HG03025 (cell line): ENCODE measurements at regions not wholly inside any gene's neighbourhood (a gene's known extent, or its start where the extent isn't known, plus 50 kb on each side); places are given as distances from the start of the nearest gene placed in this dataset.

Experiments
- ATAC-seq: cut with Tn5 transposase; IDR thresholded peaks from one replicate; pipeline ENCODE4 v1.9.1; 2021; ENCODE audit warnings: mild to moderate bottlenecking, moderate library complexity; ENCODE audit not compliant: unreplicated experiment, low FRiP score

DNA sequence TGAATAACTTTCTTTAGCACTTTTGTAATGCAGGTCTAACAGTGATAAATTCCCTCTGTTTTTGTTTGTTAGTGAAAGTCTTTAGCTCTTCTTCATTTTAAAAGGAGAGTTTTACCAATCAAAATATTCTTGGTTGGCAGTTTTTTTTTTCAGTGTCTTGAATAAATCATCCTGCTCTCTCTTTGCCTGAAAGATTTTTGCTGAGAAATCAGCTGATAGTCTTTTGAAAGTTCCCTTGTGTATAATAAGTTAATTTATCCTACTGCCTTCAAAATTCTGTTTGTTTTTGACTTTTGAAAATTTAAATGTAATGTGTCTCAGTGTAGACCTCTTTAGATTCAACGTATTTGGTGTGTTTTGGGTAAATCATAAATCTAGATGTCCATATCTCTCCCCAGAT is 205.7 kb upstream of the NXPH2 start:
- ATAC-seq, result no peak

DNA sequence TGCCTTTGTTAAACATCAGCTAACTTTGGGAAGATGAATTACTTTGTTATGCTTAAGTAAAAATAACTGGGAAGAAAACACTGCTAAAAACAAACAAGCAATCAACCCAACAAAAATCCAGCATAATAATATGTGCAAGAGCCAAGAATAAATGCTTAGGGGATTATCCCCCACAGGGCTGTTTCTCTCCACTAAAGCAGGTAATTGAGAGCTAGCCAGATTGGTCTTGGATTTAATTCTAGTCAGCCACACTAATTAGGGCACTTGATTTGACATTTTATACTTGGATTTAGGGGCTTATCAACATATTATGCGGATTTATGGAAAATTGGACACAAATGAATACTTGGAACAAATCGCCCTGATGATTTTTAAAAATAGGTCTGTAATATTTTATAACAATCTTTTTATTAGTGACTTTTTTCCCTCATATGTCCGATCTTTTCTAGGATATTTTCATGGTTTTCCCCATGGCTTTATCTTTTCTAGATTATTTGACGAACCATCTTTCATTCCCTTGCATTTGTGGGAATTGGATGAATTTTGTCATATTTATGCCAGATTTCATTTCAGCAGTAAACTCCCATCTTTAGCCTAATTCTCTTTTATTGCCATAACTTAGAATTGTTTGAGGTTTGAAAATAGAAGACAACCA is 199.1 kb upstream of the NXPH2 start:
- ATAC-seq, result no peak

DNA sequence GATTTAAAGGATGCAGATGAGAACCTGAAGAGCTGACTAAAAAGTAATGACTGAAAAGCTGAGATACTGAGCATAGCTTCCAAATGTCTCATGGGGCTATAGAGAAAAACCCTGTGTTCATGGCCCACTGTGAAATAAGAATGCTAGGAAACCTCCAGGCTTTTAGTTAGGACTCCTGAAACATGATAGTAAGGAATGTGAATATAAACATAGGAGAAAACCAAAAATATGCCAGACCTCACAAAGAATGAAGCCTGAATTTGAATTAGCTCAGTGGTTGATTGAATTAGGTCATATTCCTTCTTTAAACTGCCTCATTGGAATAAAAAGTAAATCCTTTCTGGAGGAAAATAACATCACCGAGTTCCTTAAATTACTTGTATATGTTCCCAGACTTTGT is 194.5 kb upstream of the NXPH2 start:
- no peak for ATAC-seq

DNA sequence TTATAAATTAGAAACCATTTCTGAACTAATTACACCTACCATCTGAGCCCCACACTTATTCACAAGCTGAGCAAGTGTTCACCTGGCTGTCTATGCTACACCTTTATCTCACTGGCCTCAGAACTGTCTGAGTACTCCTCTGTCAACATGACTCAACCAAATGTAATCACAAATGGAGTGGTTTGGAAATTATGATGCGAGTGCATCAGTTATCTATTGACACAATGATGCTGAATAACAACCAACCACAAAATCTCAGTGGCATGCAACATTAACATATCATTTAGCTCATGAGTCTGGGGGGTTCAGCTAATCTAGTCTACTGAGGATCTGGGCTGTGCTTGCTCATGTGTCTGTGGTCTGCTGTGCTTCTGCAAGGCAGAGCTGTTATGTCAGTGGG is 184.2 kb upstream of the NXPH2 start:
- no peak for ATAC-seq

DNA sequence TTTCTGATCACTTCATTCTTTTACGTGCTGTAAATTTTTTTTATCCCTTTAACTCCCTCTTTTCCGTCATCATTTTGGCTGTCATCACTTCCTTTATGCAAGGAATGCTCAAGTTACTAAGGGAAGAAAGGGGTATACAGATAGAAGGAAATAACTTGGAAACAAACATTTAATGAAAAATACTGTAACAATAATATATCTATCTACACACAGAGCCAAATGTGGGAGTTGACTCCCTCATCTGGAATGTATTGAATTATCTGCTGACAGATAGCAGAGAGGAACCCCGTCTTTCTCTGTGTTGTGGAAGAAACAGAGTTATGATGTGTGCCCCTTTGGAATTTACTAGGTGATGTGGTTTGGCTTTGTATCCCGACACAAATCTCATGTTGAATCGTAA is 182.5 kb upstream of the NXPH2 start:
- no peak for ATAC-seq

DNA sequence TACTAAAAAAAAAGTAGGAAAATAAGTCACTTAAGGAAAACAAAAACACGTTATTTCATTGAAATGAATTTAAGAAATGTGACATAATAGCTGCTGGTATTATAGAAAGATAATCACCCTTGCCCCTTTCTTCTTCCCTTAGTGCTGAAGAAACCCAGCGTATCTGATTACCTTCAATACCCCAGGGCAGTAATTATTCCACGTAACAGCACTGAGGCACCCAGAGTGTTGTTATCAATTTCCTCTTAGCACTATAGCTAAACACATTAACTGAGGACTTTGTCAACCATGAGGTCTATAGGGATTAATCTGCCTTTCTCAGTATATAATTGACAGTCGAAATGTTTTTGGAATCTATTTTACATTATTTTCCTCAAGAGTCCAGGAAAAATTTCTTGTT is 180.0 kb upstream of the NXPH2 start:
- no peak for ATAC-seq

DNA sequence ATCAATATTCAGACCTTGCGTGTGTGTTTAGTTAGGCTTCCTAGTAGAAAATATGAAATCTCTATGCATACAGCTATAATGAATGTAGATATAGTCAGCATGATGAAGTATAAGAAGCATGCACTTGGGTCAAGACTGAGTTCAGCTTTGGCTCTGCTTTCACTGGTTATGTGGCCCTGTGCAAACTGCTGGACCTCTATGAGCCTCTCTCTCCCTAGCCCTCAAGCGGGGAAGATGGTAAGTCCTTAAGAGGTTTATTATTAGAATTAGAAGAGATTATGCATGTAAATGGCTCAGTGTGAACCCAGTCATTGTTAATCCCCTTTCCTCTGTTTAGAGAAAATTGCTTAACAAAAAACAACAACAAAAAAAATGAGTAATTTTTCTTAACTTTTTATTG is 178.8 kb upstream of the NXPH2 start:
- no peak for ATAC-seq

DNA sequence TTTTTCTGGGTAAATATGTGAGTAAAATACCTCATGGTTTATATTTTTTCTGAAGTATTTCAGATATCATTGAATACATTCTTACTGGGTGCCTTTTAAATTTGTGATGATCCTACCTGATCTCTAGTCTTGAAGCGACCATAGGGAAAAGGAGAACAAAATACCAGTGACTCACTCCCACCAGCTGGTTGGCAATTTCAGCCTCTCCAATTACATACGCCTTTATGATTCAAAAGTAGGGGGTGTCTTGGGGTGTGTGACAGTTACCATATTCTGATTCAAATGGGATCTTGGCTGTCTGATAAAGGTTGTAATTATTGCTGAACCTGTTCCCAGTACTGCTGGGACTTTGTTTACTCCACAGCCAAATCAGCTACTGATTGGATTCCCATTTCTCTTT is 175.9 kb upstream of the NXPH2 start:
- no peak for ATAC-seq

DNA sequence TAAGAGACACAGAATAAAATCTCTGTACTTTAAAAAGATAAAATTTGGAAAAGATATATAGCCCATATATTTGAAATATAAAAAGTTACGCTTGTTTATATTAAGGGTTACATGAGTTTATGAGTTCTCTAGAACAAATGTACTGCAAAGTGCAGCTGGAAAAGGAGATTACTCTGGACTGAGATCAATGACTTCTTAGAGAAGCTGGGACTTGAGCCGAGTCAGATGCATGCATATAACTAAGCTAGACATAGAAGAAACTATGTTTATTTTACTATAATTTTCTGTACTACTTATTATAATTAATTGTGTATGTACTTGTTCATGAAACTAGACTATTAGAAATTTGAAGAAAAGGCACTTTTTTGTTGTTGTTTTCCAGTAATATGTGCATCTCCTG is 170.3 kb upstream of the NXPH2 start:
- ATAC-seq, result no peak

DNA sequence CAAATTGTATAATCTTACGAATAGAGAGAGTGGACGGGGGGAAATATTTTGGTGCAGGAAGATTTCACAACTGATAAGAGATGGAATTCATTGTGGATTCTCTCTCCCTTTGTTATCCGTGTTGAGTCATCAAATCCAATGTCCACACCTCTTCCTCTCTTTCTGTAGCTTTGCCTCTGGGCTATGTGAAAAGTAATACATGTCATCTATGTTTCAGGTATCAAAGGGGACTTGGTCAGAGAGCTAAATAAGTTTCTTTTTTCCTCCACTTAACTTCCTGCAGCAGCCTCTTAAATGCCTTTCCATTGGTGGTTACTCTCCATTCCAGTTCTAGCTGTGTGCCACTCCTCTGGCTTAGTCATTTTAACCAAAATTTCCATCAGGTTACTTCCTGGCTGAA is 169.3 kb upstream of the NXPH2 start:
- no peak for ATAC-seq

DNA sequence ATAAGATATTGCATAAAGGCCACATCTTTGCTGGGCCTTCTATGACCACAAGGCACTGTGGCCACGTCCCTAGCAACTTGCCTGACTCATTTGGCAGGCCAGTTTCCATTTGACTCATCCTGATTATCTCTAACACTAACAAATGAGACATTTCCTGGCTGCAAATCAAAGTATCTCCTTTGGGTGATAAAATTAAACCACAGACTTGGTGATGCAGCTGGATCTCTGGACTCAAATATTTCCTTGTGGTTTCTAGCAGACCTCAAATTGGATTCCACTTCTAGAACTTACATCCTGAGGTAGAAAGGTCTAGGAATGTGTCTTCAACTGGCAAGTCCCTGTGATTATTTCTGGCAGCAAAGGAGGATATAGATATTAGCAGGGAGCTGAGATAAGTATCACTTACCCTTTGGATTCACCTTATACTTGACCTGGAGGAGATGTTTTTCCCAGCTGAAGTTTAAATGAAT is 167.9 kb upstream of the NXPH2 start:
- ATAC-seq, result peak; percentile 56

DNA sequence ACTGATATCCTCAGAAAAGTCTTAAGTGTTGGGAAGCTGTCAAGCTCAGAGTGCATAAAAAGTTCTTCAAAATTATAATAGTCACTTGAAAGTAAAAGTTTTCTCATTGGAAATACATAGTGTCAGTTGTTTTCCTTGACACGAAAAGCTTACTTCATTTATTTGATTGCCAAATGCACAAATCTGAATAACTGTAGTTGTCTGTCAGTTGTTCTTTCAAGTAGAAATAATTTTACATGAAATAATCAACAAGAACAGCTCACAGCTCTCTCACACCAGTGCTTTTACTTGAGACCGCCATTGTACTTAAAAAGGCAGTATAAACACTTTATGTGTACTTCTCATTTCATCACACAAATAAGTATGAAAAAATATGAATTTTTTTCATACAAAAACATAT is 163.3 kb upstream of the NXPH2 start:
- no peak for ATAC-seq

DNA sequence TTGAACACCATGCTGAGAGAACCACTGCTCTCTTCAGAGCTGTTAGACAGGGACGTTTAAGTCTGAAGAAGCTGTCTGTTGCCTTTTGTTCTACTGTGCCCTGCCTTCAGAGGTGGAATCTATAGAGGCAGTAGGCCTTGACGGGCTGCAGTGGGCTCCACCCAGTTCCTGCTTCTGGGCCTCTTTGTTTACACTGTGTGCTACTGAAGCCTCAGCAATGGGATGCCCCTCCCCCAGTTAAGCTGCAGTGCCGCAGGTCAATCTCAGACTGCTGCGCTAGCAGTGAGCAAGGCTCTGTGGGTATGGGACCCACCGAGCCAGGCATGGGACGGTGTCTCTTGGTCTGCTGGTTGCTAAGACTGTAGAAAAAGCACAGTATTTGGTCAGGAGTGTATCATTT is 162.3 kb upstream of the NXPH2 start:
- no peak for ATAC-seq

DNA sequence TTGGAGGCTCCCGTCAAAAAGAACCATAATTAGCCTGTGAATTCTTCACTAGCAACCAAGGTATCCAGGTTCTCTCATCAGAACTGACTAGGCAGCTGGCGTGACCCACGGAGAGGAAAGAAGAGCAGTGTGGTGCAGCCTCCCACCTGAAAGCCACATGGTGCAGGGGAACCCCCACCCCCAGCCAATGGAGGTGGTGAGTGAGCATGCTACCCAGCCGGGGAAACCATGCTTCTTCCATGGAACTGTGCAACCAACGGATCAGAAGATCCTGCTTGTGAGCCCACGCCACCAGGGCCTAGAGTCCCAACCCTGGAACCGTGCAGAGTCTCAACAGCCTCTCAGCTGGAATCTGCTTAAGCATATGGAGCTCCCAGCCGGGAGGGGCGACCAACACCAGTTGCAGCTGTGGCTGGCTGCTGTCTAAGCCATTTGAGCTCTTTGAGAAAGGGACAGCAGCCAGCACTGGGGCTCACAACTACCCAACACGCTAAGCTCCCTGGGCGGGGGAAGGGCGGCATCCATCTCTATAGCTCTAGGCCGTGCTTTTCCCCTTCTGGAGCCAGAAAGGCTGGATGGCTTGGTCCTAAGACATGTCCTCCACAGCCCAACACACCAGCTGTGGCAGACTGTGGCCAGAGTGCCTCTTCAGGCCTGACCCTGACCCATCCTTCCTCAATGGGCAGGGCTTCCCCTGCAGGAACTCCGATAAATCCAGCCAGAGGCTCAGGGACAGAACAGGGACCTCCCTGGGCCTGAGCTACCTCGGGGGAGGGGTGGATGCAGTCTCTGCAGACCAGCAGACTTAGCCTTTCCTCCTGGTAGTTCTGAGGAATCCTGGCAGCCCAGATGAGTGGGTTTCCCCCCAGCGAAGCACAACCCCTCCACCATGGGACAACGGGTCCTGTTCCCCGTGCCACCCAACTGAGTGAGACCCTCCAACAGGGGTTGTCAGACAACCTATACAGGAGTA is 151.4 kb upstream of the NXPH2 start:
- ATAC-seq, result no peak

DNA sequence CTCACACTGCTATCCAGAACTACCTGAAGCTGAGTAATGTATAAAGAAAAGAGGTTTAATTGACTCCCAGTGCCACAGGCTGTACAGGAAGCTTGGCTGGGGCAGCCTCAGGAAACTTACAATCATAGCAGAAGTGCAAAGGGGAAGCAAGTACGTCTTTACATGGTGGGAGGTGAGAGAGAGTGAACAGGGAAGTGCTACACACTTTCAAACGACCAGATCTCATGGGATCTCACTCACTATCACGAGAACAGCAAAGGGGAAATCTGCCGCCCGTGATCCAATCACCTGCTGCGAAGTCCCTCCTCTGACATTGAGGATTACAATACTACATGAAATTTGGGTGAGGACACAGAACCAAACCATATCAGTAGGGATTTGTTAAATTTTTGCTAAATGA is 150.4 kb upstream of the NXPH2 start:
- ATAC-seq, result no peak

DNA sequence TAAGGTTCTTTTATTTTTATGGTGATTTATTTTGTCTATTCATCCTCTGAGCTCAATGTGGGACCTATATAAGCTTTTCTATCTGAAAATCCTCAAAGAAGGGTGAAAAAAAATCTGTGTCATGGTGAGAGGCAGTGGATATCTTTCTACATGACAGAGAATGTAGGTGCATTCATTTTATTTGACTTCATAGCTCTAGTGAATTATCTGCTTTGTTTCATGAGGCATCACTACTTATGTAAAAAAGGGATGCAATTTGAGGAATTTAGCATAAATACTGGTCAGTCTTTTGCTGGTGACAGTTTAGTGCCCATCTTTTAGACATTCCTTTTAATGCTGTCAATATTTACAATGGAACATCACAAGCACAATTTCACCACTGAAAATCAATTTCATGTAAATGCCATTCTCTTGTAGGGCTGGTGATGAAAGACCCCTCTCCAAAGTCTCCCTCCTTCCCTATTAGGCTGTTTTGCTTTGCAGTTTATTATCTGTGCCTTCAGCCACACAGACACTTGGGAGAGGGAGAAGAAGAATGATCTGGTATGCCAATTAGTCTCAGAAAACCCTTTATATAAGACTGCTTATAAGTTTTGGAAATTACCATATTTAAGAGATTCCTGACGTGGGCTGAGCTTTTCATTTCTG is 148.3 kb upstream of the NXPH2 start:
- ATAC-seq, result no peak

DNA sequence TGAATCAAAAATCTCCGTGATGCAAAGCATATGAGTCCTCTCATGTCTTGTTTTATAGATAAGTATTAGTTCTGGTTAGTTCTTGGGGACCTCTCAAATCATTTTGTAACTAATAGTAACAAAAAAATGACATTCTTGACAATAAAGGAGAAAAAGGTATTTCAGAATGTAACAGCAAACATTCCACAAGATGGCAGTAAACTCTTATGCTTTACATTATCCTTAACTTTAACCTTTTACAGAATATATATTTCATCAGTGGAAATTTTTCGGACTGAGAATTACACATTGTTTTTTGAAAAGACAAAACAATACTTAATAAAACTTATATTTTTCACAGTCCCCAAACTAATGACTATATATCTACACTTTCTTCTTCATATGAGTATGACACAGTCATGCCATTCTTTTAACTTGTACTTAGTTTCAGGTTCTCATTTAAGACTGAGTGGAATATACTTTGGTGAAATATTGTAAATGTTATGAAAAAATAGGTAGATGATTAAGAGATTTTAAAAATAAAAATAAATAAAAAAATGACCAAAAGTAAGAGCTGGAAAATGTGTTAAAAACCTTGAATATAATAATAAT is 142.9 kb upstream of the NXPH2 start:
- no peak for ATAC-seq

DNA sequence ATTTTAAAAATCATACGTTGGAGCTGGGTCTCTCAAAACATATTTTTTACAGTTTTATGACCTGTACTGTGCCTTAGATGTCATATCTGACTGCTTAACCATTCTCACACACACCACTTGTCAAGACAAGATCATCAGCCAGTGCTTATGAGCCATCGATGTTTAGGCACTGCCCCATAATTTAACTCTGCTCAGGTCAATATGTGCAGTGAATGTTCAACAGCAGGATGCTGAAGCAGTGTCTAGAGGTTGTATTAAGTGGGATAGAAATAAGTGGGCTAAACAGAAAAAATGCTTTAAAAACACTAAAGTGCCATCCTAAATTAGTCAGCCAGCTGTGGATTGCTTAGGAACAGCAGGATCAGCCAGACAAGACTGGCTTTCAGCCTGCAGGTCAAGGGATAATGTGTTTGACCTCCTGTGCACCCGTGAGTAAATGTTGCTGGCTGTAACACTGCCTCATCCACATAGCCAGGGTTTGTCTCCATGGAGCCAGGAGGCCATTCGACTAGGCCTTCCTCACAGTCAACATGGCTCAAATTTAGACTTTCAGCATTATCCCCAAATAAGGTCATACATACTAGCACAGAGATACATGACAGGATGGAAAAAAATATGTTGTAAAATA is 139.0 kb upstream of the NXPH2 start:
- ATAC-seq, result no peak

DNA sequence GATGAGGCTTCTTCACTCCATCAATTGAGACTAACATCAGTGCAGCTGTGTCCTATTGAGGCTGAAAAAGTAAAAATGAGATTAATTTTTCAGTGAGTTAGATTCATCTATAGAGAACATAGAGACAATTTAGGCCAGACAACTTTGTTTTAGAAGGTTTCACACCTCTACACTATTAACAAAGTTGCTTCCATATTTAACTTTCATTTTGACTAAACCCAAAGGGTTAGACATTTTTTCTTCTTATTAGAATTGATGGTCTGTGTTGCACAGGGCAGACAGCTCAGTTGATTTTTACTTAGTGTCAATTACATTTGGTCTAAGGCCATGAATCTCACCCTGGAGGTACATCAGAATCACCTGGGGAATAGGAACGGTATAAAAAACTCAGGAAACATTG is 130.2 kb upstream of the NXPH2 start:
- no peak for ATAC-seq

DNA sequence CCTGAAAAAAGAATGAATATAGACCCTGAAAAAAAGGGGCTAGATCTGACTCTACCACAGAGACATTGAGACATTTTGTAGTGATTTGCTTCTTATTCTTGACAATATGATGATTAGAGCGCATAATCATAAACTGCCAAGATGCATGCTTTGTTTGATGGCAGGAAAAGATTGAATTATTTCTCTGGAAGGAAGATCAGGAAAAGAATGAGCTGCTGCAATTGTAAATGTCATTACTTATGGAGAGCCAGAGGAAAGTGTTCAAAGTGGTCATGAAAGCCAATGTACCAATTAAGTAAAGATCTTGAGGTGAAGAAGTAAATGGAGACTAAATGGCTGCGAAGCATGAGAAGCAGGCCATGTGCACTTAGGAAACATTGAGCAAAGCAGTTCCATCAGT is 126.4 kb upstream of the NXPH2 start:
- no peak for ATAC-seq
